OCI-M2 (cell line): ENCODE measurements at regions not wholly inside any gene's neighbourhood (a gene's known extent, or its start where the extent isn't known, plus 50 kb on each side); places are given as distances from the start of the nearest gene placed in this dataset.
"Not testable (repeated sequence)": the region's sequence is repeated elsewhere in the genome, so short reads cannot be mapped to it uniquely, and the experiment has no call there.

Source experiments
- DNase-seq: peaks from one replicate; lab custom pipeline; 2025; ENCODE audit not compliant: unreplicated experiment; lab: John Stamatoyannopoulos, UW

GRCh38 chr19:29873801-29874575, 62.2 kb downstream of the CCNE1 start:
- DNase-seq, result no peak

- no peak for DNase-seq
Measured at GRCh38 chr19:29875931-29876330, 64.1 kb downstream of the CCNE1 start.

- DNase-seq, result no peak
Measured at GRCh38 chr19:29876414-29876813, 64.6 kb downstream of the CCNE1 start.

GRCh38 chr19:29876908-29877307, 65.1 kb downstream of the CCNE1 start:
- DNase-seq, result not testable (repeated sequence)

GRCh38 chr19:29878973-29879654, 62.9 kb upstream of the URI1 start:
- DNase-seq, result no peak

GRCh38 chr19:29879655-29879974, 62.4 kb upstream of the URI1 start:
- no peak for DNase-seq

GRCh38 chr19:29880498-29881081, 61.4 kb upstream of the URI1 start:
- DNase-seq, result no peak

GRCh38 chr19:29881386-29881785, 60.7 kb upstream of the URI1 start:
- DNase-seq, result no peak

GRCh38 chr19:29882719-29883105, 59.3 kb upstream of the URI1 start:
- no peak for DNase-seq

- DNase-seq, result no peak
Measured at GRCh38 chr19:29884044-29884443, 58.0 kb upstream of the URI1 start.

GRCh38 chr19:29884466-29884865, 57.6 kb upstream of the URI1 start:
- DNase-seq, result no peak

- not testable (repeated sequence) for DNase-seq
Measured at GRCh38 chr19:29886106-29886505, 55.9 kb upstream of the URI1 start.

GRCh38 chr19:29886586-29886985, 55.5 kb upstream of the URI1 start:
- DNase-seq, result no peak

GRCh38 chr19:29887442-29887855, 54.6 kb upstream of the URI1 start:
- peak; percentile 87 for DNase-seq

- not testable (repeated sequence) for DNase-seq
Measured at GRCh38 chr19:29888047-29888446, 54.0 kb upstream of the URI1 start.

GRCh38 chr19:29889702-29890101, 52.3 kb upstream of the URI1 start:
- DNase-seq, result no peak

GRCh38 chr19:29890392-29890791, 51.6 kb upstream of the URI1 start:
- DNase-seq, result no peak
